Endometrium (tissue), 2 donors: ENCODE measurements at regions not wholly inside any gene's neighbourhood (a gene's known extent, or its start where the extent isn't known, plus 50 kb on each side); places are given as distances from the start of the nearest gene placed in this dataset.
"Not testable (repeated sequence)": the region's sequence is repeated elsewhere in the genome, so short reads cannot be mapped to it uniquely, and the experiment has no call there.

Experiments
- FAIRE-seq: peaks from 2 replicates; lab custom pipeline; 2012; peaks lifted over from hg19 to GRCh38; lab: Jason Lieb, UNC
- donor health status: control.
- donor health status: control.

GRCh38 chr2:36235426-36235825, 120.2 kb upstream of the CRIM1 start:
- no peak for FAIRE-seq

DNA sequence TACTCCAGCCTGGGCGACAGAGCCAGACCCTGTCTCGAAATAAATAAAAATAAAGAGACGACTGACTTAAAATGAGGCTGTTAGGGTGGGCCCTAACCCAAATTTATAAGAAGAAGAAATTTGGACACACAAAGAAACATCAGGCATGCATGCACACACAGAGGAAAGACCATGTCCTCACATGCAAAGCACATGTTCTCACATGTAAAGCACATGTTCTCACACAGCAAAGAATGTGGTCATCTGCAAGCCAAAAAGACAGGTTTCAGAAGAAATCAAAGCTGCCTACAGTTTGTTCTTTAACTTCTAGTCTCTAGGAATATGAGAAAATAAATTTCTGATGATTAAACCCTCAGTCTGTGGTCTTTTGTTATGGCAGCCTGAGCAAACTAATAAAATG, 132.3 kb upstream of the CRIM1 start:
- no peak for FAIRE-seq

- FAIRE-seq: no peak
These were observed 133.1 kb upstream of the CRIM1 start for GRCh38 chr2:36222485-36222884.

DNA sequence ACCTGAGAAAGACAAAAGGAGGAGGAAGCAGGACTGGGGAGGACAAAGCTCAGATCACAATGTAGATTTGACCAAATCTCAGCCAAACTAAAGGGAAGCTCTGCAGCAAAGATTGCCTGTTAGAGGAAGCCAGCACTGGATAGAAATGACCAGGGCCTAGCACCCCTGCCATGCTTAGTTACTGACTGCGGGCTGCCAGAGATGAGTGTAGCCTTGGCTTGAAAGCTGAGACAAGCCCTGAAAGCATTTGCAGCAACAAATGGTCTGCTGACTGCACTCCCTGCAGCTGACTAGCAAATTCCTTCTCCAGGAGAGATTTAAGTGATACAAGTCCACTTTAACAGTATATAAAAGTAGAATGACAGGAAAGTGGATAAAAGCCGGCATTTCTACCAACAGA, 140.9 kb upstream of the CRIM1 start:
- FAIRE-seq: no peak

DNA sequence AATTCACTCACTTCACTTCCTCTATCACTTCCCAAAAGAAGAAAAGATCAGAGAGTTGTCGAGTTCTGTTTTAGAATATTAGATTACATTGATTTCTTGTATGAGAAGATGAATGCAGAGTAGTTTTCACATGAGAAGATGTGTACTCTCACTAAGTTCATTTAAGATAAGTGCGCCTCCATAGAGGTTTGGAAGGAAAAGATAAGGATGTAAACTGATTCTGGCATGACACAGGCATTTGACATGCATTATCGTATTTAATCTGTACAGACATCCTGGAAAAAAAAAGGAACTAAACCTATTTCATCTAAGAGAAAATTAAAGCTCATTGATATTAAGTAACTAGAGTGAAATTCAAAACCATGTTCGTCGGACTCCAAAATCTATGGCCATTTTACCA, 152.2 kb upstream of the CRIM1 start:
- FAIRE-seq: no peak

DNA sequence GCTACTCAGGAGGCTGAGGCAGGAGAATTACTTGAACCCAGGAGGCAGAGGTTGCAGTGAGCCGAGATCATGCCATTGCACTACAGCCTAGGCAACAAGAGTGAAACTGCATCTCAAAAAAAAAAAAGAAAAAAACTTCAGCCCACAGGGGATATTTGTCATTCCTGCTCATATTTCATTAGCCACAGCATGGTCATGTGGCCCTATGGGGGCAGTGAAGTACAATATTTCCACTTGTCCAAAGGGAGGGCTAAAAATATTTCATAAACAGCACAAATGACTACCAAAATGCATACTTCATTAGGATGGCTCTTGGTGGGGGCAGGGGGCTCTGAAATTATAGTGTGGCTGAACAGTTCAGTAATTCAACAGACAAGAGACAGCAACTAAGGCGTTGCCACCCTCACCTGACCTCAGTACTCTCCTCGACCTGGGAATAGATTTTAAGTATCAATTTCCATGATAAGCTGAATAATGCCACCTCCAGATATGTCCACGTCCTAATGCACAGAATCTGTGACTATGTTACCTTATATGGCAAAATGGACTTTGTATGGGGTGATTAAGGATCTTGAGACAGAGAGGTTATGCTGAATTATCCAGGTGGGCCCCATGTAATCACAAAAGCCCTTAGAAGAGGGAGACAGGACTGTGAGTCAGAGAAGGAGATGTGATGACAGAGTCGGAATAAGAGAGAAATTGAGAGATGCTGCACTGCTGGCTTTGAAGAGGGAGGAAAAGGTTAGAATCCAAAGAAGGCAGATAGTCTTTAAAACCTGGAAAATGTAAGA, 158.2 kb upstream of the CRIM1 start:
- no peak for FAIRE-seq

- FAIRE-seq: no peak
These were observed 161.9 kb upstream of the CRIM1 start for GRCh38 chr2:36193680-36194079.

DNA sequence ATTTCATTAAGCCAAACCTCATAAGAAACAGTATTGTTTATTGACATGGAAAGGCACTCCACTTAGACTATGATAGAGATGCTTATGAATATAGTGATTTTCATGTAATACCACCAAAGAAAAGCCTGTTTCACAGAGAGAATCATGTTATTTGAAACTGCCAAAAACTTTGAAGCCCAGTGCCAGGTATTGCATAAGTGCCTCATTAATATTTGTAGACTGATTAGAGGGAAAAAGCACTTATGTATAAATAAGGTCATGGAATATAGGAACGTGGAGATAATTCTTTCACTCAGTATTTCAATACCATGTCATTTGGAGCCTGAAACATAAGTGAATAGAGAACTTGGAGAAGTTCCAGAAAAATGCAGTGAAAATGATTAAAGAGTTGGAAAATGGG, 162.6 kb upstream of the CRIM1 start:
- FAIRE-seq: no peak

- no peak for FAIRE-seq
These were observed 165.5 kb upstream of the CRIM1 start for GRCh38 chr2:36190097-36190496.

DNA sequence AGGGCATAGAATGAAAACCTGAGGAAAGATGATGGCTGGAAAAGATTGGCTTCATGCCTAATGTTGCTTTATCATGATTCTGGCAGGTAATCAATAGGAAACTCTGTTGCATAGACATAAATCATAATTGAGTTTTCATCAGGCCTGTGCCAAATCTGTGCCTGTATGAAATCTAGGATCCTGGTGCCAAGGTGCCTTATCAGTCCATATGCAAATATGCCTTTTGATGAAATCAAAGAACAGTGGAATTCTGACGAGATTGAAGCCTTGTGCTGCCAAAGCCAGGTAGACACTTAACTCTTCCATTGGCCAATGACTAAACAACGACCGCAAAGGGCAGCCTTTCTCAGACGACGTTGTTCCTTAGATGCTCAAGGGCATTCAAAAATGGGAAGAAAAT, 170.0 kb upstream of the CRIM1 start:
- FAIRE-seq: no peak

DNA sequence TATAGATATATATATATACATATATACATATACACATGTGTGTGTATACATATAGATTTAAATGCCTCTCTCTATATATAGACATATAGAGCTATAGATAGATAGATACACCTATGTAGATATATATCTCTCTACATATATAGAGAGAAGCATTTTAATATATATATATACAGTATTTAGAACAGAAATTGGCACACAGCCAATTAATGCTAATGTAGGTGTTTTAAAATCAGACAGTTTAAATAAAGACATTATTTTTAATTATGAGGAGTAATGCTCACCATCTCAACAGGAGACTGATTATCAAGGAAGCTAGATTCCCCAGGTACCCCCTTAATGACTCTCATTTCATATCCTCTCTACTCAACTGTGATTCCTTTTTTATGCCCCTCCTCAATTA, 170.7 kb upstream of the CRIM1 start:
- no peak for FAIRE-seq

- FAIRE-seq: not testable (repeated sequence)
These were observed 174.6 kb upstream of the CRIM1 start for GRCh38 chr2:36180789-36181482.

- not testable (repeated sequence) for FAIRE-seq
These were observed 175.3 kb upstream of the CRIM1 start for GRCh38 chr2:36180293-36180692.

DNA sequence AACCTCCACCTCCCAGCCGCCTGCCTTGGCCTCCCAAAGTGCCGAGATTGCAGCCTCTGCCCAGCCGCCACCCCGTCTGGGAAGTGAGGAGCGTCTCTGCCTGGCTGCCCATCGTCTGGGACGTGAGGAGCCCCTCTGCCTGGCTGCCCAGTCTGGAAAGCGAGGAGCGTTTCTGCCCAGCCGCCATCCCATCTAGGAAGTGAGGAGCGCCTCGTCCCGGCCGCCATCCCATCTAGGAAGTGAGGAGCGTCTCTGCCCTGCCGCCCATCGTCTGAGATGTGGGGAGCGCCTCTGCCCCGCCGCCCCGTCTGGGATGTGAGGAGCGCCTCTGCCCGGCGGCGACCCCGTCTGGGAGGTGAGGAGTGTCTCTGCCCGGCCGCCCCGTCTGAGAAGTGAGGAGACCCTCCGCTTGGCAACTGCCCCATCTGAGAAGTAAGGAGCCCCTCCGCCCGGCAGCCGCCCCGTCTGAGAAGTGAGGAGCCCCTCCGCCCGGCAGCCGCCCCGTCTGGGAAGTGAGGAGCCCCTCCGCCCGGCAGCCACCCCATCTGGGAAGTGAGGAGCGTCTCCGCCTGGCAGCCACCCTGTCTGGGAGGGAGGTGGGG, 175.8 kb upstream of the CRIM1 start:
- FAIRE-seq: not testable (repeated sequence)

GRCh38 chr2:36178384-36178783, 177.2 kb upstream of the CRIM1 start:
- FAIRE-seq: no peak

- FAIRE-seq: no peak
These were observed 178.3 kb upstream of the CRIM1 start for GRCh38 chr2:36177282-36177681.

- no peak for FAIRE-seq
These were observed 180.7 kb upstream of the CRIM1 start for GRCh38 chr2:36174920-36175319.

GRCh38 chr2:36173760-36174404, 181.7 kb upstream of the CRIM1 start:
- no peak for FAIRE-seq

DNA sequence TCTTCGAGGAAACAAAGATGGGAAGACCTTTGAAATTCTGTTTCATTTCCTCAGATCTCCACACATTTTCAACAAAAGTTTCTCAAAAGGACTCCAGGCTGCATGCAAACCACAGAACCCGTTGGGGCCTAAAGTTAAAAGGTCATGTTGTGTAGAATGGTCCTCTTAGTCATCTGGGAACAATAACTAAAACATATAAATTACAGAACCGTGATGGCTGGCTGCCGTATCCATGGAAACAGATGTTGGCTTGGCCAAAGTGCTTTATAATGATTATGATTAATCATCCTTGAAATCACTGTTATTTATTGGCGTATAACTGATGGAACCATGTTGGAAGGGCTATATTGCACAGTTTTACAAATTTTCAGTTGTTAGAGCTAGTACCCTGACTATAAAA, 182.8 kb upstream of the CRIM1 start:
- no peak for FAIRE-seq

- FAIRE-seq: no peak
These were observed 184.8 kb upstream of the CRIM1 start for GRCh38 chr2:36170805-36171204.

DNA sequence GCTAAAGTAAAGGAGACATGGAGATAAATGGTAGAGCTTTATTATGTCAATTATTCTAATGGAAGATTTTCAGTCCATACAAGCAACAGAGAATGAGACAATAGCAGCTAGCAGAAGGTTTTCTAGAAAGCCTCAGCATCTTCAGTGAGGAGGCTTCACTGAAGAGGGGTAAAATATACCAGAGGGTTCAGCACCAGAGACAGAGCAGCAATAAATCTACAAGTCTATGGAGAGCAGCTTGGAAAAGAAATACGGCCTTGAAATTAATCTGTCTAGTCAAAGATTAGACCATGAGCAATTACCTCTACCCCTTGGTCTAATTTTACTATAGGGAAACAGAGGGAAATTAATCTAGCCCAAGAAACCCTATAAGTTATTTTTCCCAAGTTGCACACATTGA, 185.7 kb upstream of the CRIM1 start:
- no peak for FAIRE-seq

DNA sequence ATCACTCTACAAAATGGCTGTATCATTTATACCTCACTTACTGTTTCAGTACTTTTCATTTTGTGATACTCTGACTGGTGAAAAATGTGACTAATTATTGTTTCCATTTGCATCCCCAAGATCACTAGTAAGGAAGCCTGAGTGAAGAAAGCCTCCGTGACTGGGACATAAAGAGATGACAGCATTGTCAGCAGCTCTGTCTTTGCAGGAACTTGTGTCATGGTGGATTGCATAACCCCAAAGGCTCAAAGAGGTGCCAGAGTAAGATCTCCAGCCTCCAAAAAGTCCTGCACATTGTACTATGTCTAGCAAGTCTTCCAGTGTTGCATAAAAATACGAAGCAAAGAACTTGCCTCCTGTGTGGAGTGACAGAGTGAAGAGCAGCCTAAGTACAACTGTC, 187.5 kb upstream of the CRIM1 start:
- no peak for FAIRE-seq

- FAIRE-seq: no peak
These were observed 190.4 kb upstream of the CRIM1 start for GRCh38 chr2:36165132-36165531.
